HEK293 (cell line): ENCODE measurements at regions not wholly inside any gene's neighbourhood (a gene's known extent, or its start where the extent isn't known, plus 50 kb on each side); places are given as distances from the start of the nearest gene placed in this dataset.

ENCODE experiments used
- EGR2 ChIP-seq: fragments of 450-650 bp; formaldehyde crosslinking; IDR thresholded peaks from 2 replicates; pipeline ENCODE4 v1.5.1; 2016; ENCODE audit warnings: low read depth, missing biosample characterization, missing genetic modification characterization
- GLI2 ChIP-seq: fragments of 450-650 bp; formaldehyde crosslinking; IDR thresholded peaks from 2 replicates; pipeline ENCODE4; 2017; ENCODE audit warnings: missing biosample characterization, missing genetic modification characterization, low read depth, borderline replicate concordance
- GLIS1 ChIP-seq: fragments of 450-650 bp; formaldehyde crosslinking; IDR thresholded peaks from 2 replicates; pipeline ENCODE4 v1.5.1; 2016; ENCODE audit warnings: missing biosample characterization, missing genetic modification characterization
- GLIS2 ChIP-seq: fragments of 450-650 bp; formaldehyde crosslinking; IDR thresholded peaks from 2 replicates; pipeline ENCODE4 v1.5.1; 2016; ENCODE audit warnings: missing biosample characterization, missing genetic modification characterization
- KLF10 ChIP-seq: fragments of 450-650 bp; IDR thresholded peaks from 2 replicates; pipeline ENCODE4 v1.5.1; 2018; ENCODE audit warnings: missing biosample characterization, mild to moderate bottlenecking, missing genetic modification characterization
- KLF7 ChIP-seq: fragments of 450-650 bp; formaldehyde crosslinking; IDR thresholded peaks from 2 replicates; pipeline ENCODE4 v1.5.1; 2016; ENCODE audit warnings: missing biosample characterization, missing genetic modification characterization, borderline replicate concordance
- PRDM4 ChIP-seq: fragments of 450-650 bp; formaldehyde crosslinking; IDR thresholded peaks from 2 replicates; pipeline ENCODE4 v1.5.1; 2017; ENCODE audit warnings: missing biosample characterization, missing genetic modification characterization
- ZBTB8A ChIP-seq: fragments of 450-650 bp; formaldehyde crosslinking; IDR thresholded peaks from 2 replicates; pipeline ENCODE4 v1.5.1; 2016; ENCODE audit warnings: missing biosample characterization, missing genetic modification characterization
- ZFP69B ChIP-seq: fragments of 450-650 bp; formaldehyde crosslinking; IDR thresholded peaks from 2 replicates; pipeline ENCODE4 v1.5.1; 2016; ENCODE audit warnings: missing biosample characterization, missing genetic modification characterization
- ZNF146 ChIP-seq: fragments of 450-650 bp; formaldehyde crosslinking; IDR thresholded peaks from 2 replicates; pipeline ENCODE4 v1.5.1; 2016; ENCODE audit warnings: missing biosample characterization, missing genetic modification characterization
- ZNF214 ChIP-seq: fragments of 450-650 bp; formaldehyde crosslinking; IDR thresholded peaks from 2 replicates; pipeline ENCODE4 v1.5.1; 2017; ENCODE audit warnings: missing biosample characterization, mild to moderate bottlenecking, missing genetic modification characterization, borderline replicate concordance
- ZNF248 ChIP-seq: fragments of 450-650 bp; formaldehyde crosslinking; IDR thresholded peaks from 2 replicates; pipeline ENCODE4 v1.5.1; 2017; ENCODE audit warnings: missing biosample characterization, missing genetic modification characterization
- ZNF341 ChIP-seq: fragments of 450-650 bp; formaldehyde crosslinking; IDR thresholded peaks from 2 replicates; pipeline ENCODE4; 2016; ENCODE audit warnings: low read depth, missing biosample characterization, missing genetic modification characterization
- ZNF404 ChIP-seq: fragments of 450-650 bp; formaldehyde crosslinking; IDR thresholded peaks from 2 replicates; pipeline ENCODE4 v1.5.1; 2017; ENCODE audit warnings: missing biosample characterization, missing genetic modification characterization
- ZNF660 ChIP-seq: fragments of 450-650 bp; IDR thresholded peaks from 2 replicates; pipeline ENCODE4 v1.5.1; 2018; ENCODE audit warnings: missing biosample characterization, mild to moderate bottlenecking, missing genetic modification characterization
- ZNF677 ChIP-seq: fragments of 450-650 bp; IDR thresholded peaks from 2 replicates; pipeline ENCODE4 v1.5.0; 2018; ENCODE audit warnings: missing biosample characterization, mild to moderate bottlenecking, missing genetic modification characterization, moderate library complexity
- ZNF707 ChIP-seq: fragments of 450-650 bp; formaldehyde crosslinking; IDR thresholded peaks from 2 replicates; pipeline ENCODE4 v1.5.1; 2016; ENCODE audit warnings: missing biosample characterization, missing genetic modification characterization
- TF ChIP-seq, protein P1 (sequence below): fragments of 450-650 bp; formaldehyde crosslinking; IDR thresholded peaks from 2 replicates; pipeline ENCODE4 v1.5.1; 2016; ENCODE audit warnings: missing biosample characterization, missing genetic modification characterization
- TF ChIP-seq, protein P2 (sequence below): fragments of 450-650 bp; formaldehyde crosslinking; IDR thresholded peaks from 2 replicates; pipeline ENCODE4 v1.5.1; 2016; ENCODE audit warnings: missing biosample characterization, missing genetic modification characterization
- TF ChIP-seq, protein P3 (sequence below): fragments of 450-650 bp; formaldehyde crosslinking; IDR thresholded peaks from 2 replicates; pipeline ENCODE4 v1.5.1; 2016; ENCODE audit warnings: missing biosample characterization, missing genetic modification characterization

GRCh38 chr20:51934301-51935002 lies 132.1 kb upstream of the SALL4 start (continued):
- TF ChIP-seq, protein P1, sequence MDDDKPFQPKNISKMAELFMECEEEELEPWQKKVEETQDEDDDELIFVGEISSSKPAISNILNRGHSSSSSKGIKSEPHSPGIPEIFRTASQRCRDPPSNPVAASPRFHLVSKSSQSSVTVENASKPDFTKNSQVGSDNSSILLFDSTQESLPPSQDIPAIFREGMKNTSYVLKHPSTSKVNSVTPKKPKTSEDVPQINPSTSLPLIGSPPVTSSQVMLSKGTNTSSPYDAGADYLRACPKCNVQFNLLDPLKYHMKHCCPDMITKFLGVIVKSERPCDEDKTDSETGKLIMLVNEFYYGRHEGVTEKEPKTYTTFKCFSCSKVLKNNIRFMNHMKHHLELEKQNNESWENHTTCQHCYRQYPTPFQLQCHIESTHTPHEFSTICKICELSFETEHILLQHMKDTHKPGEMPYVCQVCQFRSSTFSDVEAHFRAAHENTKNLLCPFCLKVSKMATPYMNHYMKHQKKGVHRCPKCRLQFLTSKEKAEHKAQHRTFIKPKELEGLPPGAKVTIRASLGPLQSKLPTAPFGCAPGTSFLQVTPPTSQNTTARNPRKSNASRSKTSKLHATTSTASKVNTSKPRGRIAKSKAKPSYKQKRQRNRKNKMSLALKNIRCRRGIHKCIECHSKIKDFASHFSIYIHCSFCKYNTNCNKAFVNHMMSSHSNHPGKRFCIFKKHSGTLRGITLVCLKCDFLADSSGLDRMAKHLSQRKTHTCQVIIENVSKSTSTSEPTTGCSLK (tag by site-specific recombination), result no peak
- TF ChIP-seq, protein P2, sequence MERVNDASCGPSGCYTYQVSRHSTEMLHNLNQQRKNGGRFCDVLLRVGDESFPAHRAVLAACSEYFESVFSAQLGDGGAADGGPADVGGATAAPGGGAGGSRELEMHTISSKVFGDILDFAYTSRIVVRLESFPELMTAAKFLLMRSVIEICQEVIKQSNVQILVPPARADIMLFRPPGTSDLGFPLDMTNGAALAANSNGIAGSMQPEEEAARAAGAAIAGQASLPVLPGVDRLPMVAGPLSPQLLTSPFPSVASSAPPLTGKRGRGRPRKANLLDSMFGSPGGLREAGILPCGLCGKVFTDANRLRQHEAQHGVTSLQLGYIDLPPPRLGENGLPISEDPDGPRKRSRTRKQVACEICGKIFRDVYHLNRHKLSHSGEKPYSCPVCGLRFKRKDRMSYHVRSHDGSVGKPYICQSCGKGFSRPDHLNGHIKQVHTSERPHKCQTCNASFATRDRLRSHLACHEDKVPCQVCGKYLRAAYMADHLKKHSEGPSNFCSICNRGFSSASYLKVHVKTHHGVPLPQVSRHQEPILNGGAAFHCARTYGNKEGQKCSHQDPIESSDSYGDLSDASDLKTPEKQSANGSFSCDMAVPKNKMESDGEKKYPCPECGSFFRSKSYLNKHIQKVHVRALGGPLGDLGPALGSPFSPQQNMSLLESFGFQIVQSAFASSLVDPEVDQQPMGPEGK (tag by site-specific recombination), result no peak
- no peak for TF ChIP-seq ZNF404 (tag by site-specific recombination)
- TF ChIP-seq ZNF677 (tag by site-specific recombination), result no peak
- no peak for TF ChIP-seq ZNF214 (tag by site-specific recombination)
- peak; percentile 32; the same call in 1 of the 2 replicates for TF ChIP-seq KLF7 (tag by site-specific recombination)
- TF ChIP-seq ZNF660 (tag by site-specific recombination), result no peak
- peak; percentile 69 for TF ChIP-seq KLF10 (tag by site-specific recombination)
- no peak for TF ChIP-seq ZNF248 (tag by site-specific recombination)
- TF ChIP-seq GLI2 (tag by site-specific recombination), result peak; percentile 93
- TF ChIP-seq ZNF341 (tag by site-specific recombination), result 0 out of 2 replicates have a peak, but pooled peaks have one; percentile 2
- TF ChIP-seq PRDM4 (tag by site-specific recombination), result peak; percentile 93
- no peak for TF ChIP-seq ZFP69B (tag by site-specific recombination)
- TF ChIP-seq, protein P3, sequence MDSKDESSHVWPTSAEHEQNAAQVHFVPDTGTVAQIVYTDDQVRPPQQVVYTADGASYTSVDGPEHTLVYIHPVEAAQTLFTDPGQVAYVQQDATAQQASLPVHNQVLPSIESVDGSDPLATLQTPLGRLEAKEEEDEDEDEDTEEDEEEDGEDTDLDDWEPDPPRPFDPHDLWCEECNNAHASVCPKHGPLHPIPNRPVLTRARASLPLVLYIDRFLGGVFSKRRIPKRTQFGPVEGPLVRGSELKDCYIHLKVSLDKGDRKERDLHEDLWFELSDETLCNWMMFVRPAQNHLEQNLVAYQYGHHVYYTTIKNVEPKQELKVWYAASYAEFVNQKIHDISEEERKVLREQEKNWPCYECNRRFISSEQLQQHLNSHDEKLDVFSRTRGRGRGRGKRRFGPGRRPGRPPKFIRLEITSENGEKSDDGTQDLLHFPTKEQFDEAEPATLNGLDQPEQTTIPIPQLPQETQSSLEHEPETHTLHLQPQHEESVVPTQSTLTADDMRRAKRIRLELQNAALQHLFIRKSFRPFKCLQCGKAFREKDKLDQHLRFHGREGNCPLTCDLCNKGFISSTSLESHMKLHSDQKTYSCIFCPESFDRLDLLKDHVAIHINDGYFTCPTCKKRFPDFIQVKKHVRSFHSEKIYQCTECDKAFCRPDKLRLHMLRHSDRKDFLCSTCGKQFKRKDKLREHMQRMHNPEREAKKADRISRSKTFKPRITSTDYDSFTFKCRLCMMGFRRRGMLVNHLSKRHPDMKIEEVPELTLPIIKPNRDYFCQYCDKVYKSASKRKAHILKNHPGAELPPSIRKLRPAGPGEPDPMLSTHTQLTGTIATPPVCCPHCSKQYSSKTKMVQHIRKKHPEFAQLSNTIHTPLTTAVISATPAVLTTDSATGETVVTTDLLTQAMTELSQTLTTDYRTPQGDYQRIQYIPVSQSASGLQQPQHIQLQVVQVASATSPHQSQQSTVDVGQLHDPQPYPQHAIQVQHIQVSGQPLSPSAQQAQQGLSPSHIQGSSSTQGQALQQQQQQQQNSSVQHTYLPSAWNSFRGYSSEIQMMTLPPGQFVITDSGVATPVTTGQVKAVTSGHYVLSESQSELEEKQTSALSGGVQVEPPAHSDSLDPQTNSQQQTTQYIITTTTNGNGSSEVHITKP (tag by site-specific recombination), result peak; percentile 67
- TF ChIP-seq ZNF707, result no peak
- TF ChIP-seq EGR2 (tag by site-specific recombination), result no peak
- no peak for TF ChIP-seq GLIS2 (tag by site-specific recombination)
- TF ChIP-seq ZBTB8A (tag by site-specific recombination), result peak; percentile 42
- TF ChIP-seq ZNF146 (tag by site-specific recombination), result peak; percentile 35; the same call in 1 of the 2 replicates
- peak; percentile 43 for TF ChIP-seq GLIS1 (tag by site-specific recombination)
